SJSA1 (cell line): ENCODE measurements at regions not wholly inside any gene's neighbourhood (a gene's known extent, or its start where the extent isn't known, plus 50 kb on each side); places are given as distances from the start of the nearest gene placed in this dataset.
A peak's percentile ranks its signal among the peaks of the same experiment; 100 is the strongest.

Experiments
- DNase-seq, 2 experiments: peaks; one replicate each; pipeline ENCODE4 v3.0.0-alpha.2; 2015 to 2020; ENCODE audit warnings: low spot score in 2 of 2, low read depth in 1 of 2
- H3K27ac ChIP-seq: fragments of 250-450 bp; sonication (Bioruptor Pico); 2 replicates; pipeline ENCODE4 v1.5.1; 2020; ENCODE audit warnings: mild to moderate bottlenecking, moderate library complexity
- H3K27me3 ChIP-seq: fragments of 250-450 bp; sonication (Bioruptor Pico); replicated peaks from 2 replicates; pipeline ENCODE4 v1.5.1; 2020; ENCODE audit warnings: mild to moderate bottlenecking, moderate library complexity
- H3K36me3 ChIP-seq: fragments of 250-450 bp; sonication (Bioruptor Pico); 2 replicates; pipeline ENCODE4 v1.5.1; 2020; ENCODE audit warnings: mild to moderate bottlenecking
- H3K4me1 ChIP-seq: fragments of 250-450 bp; sonication (Bioruptor Pico); replicated peaks from 2 replicates; pipeline ENCODE4 v1.6.1; 2021; ENCODE audit warnings: mild to moderate bottlenecking
- H3K4me3 ChIP-seq: fragments of 250-450 bp; sonication (Bioruptor Pico); 2 replicates; pipeline ENCODE4 v1.5.1; 2020; ENCODE audit warnings: mild to moderate bottlenecking
- H3K9me3 ChIP-seq: fragments of 250-450 bp; sonication (Bioruptor Pico); replicated peaks from 2 replicates; pipeline ENCODE4 v1.5.1; 2020; ENCODE audit warnings: mild to moderate bottlenecking

DNA sequence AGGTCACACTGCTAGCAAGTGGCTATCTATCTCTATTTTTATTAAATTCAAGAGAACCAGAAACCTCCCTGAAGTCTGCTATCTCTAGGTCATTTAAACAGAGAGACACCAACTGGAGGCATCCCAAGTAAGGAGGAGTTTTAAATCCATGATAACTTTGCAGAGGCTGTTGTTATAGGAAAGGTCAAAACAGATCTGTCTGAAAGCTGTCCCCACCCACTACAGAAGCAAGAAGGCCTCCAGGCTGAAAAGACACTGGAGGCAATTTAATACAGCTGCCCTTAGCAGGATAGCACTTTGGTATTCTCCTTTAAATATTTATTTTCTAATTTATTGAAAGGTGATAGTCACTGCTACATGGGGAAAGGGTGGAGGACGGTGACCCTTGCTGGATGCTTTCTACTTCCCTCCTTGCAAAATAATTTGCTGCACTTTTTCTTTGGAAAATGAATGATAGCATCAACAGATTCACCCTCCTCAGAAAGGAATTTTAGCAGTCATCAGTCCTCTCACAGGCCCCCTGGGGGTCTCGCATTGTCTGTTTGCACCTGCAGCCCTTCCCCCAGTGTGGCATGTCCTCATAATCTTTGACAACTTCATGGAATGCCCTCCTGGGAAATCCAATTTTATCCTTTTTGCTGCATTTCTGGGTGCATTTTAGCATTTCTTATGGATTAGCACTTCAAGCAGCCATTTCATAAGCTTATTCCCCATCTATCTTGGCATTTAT, 429.5 kb upstream of the TNP1 start:
- no peak overlapping the region for H3K4me3 ChIP-seq
- peaks cover 25% of the 10 kb centered on the region for H3K4me1 ChIP-seq
- DNase-seq, result no peak
- no peaks in the 10 kb centered on the region for H3K36me3 ChIP-seq
- no peaks in the 10 kb centered on the region for H3K27me3 ChIP-seq
- no peaks in the 10 kb centered on the region for H3K9me3 ChIP-seq
- no peak overlapping the region for H3K27ac ChIP-seq

DNA sequence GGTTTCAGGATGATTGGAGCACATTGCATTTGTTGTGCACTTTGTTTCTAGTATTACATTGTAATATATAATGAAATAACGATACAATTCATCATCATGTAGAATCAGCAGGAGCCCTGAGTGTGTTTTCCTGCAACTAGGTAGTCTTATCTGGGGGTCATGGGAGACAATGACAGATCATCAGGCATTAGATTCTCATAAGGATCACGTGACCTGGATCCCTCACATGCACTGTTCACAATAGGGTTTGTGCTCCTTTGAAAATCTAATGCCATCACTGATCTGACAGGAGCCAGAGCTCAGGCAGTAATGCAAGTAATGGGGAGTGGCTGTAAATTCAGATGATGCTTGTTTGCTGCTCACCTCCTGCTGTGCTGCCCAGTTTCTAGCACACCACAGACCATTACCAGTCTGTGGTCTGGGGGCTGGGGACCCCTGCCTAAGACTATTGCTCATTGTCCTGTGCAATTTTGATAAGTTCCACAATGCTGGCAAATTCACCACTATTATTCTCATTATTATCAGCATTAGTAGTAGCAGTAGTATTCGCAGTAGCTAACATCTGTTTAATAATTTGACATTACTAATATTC, 428.7 kb upstream of the TNP1 start:
- H3K4me3 ChIP-seq, result no peak overlapping the region
- H3K4me1 ChIP-seq, result peaks cover 17% of the 10 kb centered on the region
- no peaks in the 10 kb centered on the region for H3K27me3 ChIP-seq
- no peak overlapping the region for H3K27ac ChIP-seq
- DNase-seq, result no peak
- H3K9me3 ChIP-seq, result no peaks in the 10 kb centered on the region
- H3K36me3 ChIP-seq, result no peaks in the 10 kb centered on the region

DNA sequence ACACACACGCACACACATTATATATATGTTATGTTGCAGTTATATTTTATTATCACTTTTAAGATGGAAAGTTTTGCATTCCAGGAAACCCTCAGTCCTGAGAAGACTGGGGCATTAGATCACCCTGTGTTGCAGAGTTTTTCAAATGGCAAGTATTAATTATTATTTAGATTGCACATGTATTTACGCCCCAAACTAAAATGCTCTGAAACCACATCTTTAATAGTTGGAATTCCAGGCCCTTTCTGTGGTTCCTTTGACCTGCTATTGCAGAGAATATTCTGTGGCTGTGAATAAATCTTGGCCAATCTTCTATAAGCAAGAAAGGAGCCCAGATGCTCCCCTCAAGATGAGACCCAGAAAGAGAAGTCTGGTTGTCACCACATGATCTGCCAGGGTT, 427.0 kb upstream of the TNP1 start:
- peak in 1 of 2 experiments; percentile 63 for DNase-seq
- Histone ChIP-seq H3K9me3 (no peaks in the 10 kb centered on the region), H3K27ac (peak overlapping the region; percentile 28), H3K4me3 (no peak overlapping the region), H3K4me1 (peaks cover 13% of the 10 kb centered on the region), H3K27me3 (no peaks in the 10 kb centered on the region), H3K36me3 (no peaks in the 10 kb centered on the region)

DNA sequence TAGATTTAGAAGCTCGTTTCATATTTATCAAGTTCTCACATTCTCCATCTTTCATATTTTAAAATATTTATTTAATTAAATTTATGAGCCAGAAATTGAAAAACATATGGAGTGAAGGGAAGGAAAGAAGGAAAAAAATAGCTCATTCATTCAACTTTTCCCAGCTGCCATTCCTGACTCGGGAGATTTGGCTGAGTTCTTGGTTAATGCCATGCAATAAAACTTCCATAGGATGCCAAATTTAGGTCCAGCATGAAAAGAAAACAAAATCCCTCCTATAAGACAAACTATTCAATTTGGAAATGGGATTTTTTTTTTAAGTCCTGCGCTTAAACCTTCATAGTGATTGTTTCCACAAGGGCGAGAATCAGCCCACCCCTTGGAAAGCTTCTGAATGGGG, 426.1 kb upstream of the TNP1 start:
- Histone ChIP-seq H3K4me3 (no peak overlapping the region), H3K4me1 (peaks cover 13% of the 10 kb centered on the region), H3K27ac (no peak overlapping the region), H3K36me3 (no peaks in the 10 kb centered on the region), H3K27me3 (no peaks in the 10 kb centered on the region), H3K9me3 (no peaks in the 10 kb centered on the region)
- DNase-seq, result no peak

DNA sequence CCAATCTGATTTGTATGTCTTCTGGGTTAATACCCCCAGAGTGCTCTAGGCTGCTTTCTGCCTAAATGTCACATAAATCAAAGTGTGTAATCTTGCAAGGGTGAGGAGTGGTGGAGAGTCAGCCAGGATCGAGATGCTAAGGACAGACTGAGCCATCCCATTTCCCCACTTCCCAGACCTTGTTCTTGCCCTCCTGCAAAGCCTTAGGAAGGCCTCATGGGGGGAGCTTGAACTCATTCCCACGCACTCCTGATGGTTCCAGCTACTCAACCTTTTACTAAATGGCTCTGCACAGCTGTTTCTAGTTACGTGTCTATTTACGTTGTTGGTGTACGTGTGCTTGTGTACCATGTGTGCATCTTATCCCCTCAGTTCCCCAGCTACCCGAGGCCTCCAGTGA, 423.6 kb upstream of the TNP1 start:
- DNase-seq, result no peak
- Histone ChIP-seq H3K4me3 (no peak overlapping the region), H3K36me3 (no peaks in the 10 kb centered on the region), H3K9me3 (no peaks in the 10 kb centered on the region), H3K27me3 (no peaks in the 10 kb centered on the region), H3K27ac (no peak overlapping the region), H3K4me1 (peaks cover 33% of the 10 kb centered on the region)

DNA sequence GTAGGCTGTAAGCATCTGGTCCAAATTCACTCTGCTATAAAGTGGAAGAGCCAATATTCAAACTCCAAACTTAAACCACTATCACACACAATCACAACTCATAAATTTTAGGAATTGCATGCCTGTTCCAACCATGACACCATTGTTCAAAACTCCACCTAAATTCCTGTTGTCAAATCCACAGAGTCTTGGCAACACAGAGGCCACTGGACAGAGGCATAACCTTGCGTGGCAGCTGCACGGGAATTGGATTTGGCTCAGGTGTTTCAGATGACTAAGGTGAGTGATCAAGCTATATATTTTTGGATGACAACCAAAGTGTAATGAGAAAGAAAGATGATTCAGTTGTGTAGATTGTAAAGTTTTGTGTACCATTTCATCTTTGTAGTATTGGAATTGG, 422.7 kb upstream of the TNP1 start:
- Histone ChIP-seq H3K36me3 (no peaks in the 10 kb centered on the region), H3K4me3 (no peak overlapping the region), H3K27ac (no peak overlapping the region), H3K9me3 (no peaks in the 10 kb centered on the region), H3K27me3 (no peaks in the 10 kb centered on the region), H3K4me1 (peaks cover 43% of the 10 kb centered on the region)
- DNase-seq, result no peak

DNA sequence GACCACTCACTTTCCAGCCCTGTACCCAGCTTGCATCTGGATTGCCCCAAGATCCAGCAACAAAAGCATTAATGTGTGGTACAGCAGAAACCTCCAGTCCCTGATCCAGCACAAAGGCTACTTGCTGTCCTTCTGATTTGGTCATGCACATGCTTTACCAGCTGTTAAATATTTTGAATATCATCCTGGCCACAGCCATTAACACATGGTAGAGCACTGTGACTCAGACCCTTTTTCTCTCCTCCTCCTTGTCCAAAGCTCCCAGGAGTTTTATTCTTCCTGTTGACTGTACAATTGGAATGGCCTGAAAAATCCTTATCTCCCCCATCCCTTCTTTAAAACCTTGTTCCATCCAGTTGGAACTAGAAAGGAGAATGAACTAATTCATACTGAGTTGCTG, 419.7 kb upstream of the TNP1 start:
- Histone ChIP-seq H3K4me3 (no peak overlapping the region), H3K4me1 (peaks cover 41% of the 10 kb centered on the region), H3K9me3 (0 out of 2 replicates have a peak, but pooled peaks cover 2% of the 10 kb centered on the region), H3K36me3 (no peaks in the 10 kb centered on the region), H3K27ac (peak overlapping the region; percentile 61), H3K27me3 (no peaks in the 10 kb centered on the region)
- peak; percentile 70 to 87 for DNase-seq

DNA sequence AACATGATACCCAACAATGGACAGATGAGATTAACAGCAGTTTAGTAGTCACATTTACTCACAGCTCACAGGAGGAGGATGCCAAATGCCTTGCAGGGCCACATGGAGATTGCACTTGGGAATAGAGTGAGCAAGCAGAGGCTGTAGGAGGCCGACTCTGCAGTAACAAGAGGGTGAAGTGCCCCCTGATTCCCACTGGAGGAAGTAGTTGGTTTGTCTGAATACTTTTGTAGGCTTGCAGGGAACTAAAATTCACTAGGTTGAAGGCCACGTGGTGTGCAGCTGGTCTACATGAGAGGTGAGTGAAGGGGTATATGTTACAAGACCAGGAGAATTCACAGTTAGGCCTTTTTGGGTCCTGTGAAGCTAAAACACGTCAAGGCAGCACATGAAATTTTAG, 419.3 kb upstream of the TNP1 start:
- no peak for DNase-seq
- Histone ChIP-seq H3K27ac (peak overlapping the region; percentile 44), H3K9me3 (0 out of 2 replicates have a peak, but pooled peaks cover 2% of the 10 kb centered on the region), H3K4me3 (no peak overlapping the region), H3K36me3 (no peaks in the 10 kb centered on the region), H3K27me3 (no peaks in the 10 kb centered on the region), H3K4me1 (peaks cover 41% of the 10 kb centered on the region)

DNA sequence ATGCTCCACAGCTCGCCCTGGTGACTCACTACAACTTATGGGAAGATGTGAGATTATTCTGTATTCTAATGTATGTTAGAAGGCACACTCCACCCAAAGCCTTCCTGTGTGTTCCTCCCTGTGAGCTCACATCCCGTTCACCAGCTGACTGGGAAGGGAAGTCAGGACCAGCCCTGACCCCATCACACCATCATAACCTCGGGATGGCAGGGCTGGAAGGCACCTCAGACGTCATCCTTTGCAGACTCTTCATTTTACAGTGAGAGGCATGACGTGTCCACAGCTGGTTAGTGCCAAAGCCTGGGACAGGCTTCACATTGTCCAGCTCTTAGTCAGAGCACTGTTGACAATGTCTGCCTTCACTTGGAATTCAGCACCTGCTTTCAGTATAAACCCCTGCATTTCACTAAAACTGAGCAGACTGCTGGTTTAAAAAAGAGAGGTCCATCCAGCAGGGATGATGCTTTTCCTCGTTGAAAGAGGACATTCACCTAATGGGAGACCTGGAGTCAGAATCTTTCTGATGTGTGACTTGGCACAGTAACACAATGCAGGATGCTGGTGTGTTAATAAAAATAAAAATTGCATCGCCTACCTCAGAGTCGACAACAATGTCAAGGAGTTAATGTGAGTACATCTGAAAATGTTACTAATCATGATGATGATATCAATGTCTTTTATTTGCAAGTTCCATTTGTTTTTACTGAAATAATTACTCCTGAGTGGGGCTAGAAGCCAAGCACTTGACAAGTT, 418.0 kb upstream of the TNP1 start:
- peak overlapping the region; percentile 84 for H3K27ac ChIP-seq
- no peaks in the 10 kb centered on the region for H3K36me3 ChIP-seq
- DNase-seq, result peak; percentile 93 to 94
- 0 out of 2 replicates have a peak, but pooled peaks cover 2% of the 10 kb centered on the region for H3K9me3 ChIP-seq
- H3K4me1 ChIP-seq, result peaks cover 41% of the 10 kb centered on the region
- no peak overlapping the region for H3K4me3 ChIP-seq
- no peaks in the 10 kb centered on the region for H3K27me3 ChIP-seq

DNA sequence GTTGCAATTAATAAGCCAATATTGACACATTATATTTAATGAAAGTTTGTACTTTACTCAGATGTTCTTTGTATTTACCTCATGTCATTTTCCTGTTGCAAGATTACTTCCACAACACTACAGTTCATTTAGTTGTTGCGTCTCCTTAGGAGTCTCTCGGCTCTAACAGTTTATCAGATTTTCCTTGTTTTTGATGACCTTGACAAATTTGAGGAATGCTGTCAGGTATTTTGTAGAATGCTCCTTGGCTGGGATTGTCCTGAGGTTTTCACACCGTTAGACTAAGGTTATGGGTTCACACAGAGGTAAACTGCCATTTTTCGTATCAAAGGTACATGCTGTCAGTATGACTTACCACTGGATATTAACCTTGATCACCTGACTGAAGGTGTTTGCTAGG, 416.6 kb upstream of the TNP1 start:
- H3K4me3 ChIP-seq, result no peak overlapping the region
- no peaks in the 10 kb centered on the region for H3K27me3 ChIP-seq
- peak overlapping the region; percentile 84; the same call in 1 of the 2 replicates for H3K27ac ChIP-seq
- H3K9me3 ChIP-seq, result 0 out of 2 replicates have a peak, but pooled peaks cover 2% of the 10 kb centered on the region
- DNase-seq, result no peak
- H3K36me3 ChIP-seq, result no peaks in the 10 kb centered on the region
- H3K4me1 ChIP-seq, result peaks cover 41% of the 10 kb centered on the region

DNA sequence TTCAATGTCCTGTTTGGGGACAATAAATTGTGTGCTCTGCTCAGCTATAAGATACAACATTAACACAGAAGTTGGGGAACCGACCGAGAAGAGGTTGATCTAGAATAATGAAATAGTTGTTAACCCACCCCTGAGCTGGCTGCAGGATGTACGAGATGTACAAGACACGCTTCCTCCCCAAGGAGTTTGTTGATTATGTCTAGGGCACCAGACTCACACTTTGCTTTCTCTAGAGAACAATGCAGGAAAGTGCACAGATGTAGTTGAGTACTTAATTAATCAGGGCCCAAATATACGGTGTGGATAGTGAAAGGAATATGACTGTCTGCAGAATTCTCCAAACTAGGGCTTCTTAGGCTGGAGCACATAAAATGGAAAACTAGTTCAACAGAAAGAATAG, 415.2 kb upstream of the TNP1 start:
- H3K4me1 ChIP-seq, result peaks cover 39% of the 10 kb centered on the region
- no peaks in the 10 kb centered on the region for H3K36me3 ChIP-seq
- H3K27ac ChIP-seq, result no peak overlapping the region
- H3K9me3 ChIP-seq, result 0 out of 2 replicates have a peak, but pooled peaks cover 2% of the 10 kb centered on the region
- DNase-seq, result no peak
- no peaks in the 10 kb centered on the region for H3K27me3 ChIP-seq
- no peak overlapping the region for H3K4me3 ChIP-seq

DNA sequence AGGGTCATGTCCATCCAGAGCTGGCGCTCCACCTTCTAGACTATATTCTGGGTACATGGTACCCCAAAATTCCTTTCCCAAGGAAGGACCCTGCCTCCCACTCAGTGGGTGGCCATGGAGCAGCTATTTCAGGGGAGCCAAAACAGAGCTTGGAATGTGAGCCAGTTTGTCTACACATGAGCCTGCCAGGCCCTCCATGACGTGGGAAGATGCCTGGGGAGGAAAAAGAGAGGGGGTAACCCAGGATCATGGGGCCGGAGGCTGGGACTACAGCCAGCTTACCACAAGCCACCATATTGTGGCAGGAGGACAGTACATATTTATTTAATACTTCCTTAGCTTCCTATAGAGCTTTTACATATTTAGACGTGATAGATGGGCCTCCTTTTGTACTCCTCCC, 414.7 kb upstream of the TNP1 start:
- Histone ChIP-seq H3K36me3 (no peaks in the 10 kb centered on the region), H3K27me3 (no peaks in the 10 kb centered on the region), H3K4me3 (no peak overlapping the region), H3K9me3 (0 out of 2 replicates have a peak, but pooled peaks cover 2% of the 10 kb centered on the region), H3K4me1 (peaks cover 40% of the 10 kb centered on the region), H3K27ac (no peak overlapping the region)
- no peak for DNase-seq

DNA sequence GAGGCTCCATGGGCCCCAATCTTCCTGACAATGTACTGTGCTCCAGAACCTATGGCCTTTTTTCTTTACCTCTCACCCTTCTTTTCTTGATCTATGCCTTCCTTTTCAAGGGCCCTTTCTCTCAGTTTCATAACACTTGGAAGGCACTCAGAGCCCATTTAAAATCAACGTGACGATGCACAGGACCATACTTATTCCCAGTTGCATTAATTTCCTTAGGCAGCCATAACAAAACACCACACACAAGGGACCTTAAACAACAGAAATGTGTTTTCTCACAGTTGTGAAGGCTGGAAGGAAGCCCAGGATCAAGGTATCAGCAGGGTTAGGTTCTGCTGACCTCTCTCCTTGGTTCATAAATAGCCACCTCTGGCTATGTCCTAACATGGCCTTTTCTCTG, 414.0 kb upstream of the TNP1 start:
- Histone ChIP-seq H3K27ac (no peak overlapping the region), H3K4me1 (peaks cover 36% of the 10 kb centered on the region), H3K27me3 (no peaks in the 10 kb centered on the region), H3K4me3 (no peak overlapping the region), H3K9me3 (0 out of 2 replicates have a peak, but pooled peaks cover 2% of the 10 kb centered on the region), H3K36me3 (no peaks in the 10 kb centered on the region)
- no peak for DNase-seq

DNA sequence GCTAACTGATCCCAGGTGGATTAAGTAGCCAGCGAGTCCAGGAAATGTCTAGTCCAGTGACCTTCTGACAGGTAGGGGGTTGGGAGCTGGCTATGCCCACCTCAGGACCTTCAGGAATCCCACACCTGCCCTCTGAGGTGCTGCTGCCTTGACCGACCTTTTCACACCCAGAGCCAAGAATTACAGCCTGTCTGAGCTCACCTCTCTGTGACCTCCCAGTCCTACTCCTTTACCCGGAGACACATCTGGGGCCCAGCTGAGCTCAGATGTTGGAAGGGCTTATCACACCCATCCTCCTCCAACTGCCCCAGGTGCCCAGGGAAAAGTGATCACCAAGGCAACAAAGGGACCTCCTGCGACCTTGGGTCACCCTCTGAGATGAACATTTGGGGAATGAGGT, 413.3 kb upstream of the TNP1 start:
- Histone ChIP-seq H3K36me3 (no peaks in the 10 kb centered on the region), H3K27me3 (no peaks in the 10 kb centered on the region), H3K4me3 (no peak overlapping the region), H3K4me1 (peaks cover 29% of the 10 kb centered on the region), H3K27ac (no peak overlapping the region), H3K9me3 (peaks cover 6% of the 10 kb centered on the region)
- DNase-seq, result no peak
